Smooth muscle cell of the brain vasculature (primary cell): ENCODE measurements at regions not wholly inside any gene's neighbourhood (a gene's known extent, or its start where the extent isn't known, plus 50 kb on each side); places are given as distances from the start of the nearest gene placed in this dataset.
"Not testable (repeated sequence)": the region's sequence is repeated elsewhere in the genome, so short reads cannot be mapped to it uniquely, and the experiment has no call there.

Experiments used
- DNase-seq: peaks from one replicate; pipeline ENCODE4 v3.0.0-alpha.2; 2012; ENCODE audit warnings: low read depth, low spot score

DNA sequence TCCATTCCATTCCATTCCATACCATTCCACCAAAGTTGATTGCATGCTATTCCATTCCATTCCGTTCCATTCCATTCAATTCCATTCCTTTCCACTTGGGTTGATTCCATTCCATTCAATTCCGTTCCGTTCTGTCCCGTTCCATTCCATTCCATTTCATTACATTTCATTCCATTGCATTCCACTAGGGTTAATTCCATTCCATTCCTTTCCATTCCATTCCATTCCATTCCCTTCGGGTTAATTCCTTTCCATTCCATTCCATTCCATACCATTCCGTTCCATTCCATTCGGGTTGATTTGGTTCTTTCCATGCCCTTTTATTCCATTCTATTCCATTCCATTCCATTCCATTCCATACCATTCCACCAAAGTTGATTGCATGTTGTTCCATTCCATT, 131.9 kb downstream of the CWH43 start:
- not testable (repeated sequence) for DNase-seq

DNA sequence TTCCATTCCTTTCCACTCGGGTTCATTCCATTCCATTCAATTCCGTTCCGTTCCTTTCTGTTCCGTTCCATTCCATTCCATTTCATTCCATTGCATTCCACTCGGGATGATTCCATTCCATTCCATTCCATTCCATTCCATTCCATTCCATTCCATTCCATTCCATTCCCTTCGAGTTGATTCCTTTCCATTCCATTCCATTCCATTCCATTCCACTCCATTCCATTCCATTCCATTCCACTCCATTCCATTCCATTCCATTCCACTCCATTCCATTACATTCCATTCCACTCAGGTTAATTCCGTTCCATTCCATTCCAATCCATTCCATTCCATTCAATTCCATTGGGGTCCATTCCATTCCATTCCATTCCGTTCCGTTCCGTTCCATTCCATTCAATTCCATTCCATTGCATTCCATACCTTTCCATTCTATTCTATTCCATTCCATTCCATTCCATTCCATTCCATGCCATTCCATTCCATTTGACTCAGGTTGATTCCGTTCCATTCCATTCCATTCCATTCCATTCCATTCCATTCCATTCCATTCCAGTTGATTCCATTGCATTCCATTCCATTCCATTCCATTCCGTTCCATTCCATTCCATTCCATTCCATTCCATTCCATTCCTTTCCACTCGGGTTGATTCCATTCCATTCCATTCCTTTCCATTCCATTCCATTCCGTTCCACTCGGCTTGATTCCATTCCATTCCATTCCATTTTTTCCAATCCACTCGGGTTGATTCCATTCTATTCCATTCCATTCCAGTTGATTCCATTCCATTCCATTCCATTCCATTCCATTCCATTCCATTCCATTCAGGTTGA, 132.5 kb downstream of the CWH43 start:
- DNase-seq = not testable (repeated sequence)

DNA sequence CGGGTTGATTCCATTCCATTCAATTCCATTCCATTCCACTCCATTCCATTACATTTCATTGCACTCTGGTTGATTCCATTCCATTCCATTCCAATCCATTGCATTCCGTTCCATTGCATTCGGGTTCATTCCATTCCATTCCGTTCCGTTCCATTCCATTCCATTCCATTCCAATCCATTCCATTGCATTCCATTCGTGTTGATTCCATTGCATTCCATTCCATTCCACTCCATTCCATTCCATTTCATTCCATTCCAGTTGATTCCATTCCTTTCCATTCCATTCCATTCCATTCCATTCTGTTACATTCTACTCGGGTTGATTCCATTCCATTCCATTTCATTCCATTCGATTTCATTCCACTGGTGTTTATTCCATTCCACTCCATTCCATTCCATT, 133.3 kb downstream of the CWH43 start:
- DNase-seq = not testable (repeated sequence)

DNA sequence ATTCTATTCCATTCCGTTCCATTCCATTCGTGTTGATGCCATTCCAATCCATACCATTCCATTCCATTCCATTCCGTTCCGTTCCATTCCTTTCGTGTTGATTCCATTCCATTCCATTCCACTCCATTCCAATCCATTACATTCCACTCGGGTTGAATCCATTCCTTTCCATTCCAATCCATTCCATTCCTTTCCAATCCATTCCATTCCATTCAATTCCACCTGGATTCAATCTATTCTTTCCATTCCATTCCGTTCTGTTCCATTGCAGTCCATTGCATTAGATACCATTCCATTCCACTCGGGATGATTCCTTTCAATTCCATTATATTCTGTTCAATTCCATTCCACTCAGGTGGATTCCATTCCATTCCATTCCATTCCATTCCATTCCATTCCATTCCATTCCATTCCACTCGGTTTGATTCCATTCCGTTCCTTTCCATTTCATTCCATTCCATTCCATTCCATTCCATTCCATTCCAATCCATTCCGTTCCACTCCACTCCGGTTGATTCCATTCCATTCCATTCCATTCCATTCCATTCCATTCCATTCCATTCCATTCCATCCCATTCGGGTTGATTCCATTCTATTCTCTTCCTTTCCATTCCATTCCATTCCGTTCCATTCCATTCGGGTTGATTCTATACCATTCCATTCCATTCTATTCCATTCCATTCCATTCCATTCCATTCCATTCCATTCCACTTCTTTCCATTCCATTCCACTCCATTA, 134.1 kb downstream of the CWH43 start:
- not testable (repeated sequence) for DNase-seq

DNA sequence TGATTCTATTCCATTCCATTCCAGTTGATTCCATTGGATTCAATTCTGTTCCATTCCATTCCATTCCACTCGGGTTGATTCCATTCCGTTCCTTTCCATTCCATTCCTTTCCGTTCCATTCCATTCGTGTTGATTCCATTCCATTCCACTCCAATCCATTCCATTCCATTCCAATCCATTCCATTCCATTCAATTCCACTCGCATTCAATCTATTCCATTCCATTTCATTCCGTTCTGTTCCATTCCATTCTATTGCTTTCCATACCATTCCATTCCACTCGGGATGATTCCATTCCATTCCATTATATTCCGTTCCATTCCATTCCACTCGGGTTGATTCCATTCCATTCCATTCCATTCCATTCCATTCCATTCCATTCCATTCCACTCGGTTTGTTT, 134.7 kb downstream of the CWH43 start:
- DNase-seq = peak; percentile 31

DNA sequence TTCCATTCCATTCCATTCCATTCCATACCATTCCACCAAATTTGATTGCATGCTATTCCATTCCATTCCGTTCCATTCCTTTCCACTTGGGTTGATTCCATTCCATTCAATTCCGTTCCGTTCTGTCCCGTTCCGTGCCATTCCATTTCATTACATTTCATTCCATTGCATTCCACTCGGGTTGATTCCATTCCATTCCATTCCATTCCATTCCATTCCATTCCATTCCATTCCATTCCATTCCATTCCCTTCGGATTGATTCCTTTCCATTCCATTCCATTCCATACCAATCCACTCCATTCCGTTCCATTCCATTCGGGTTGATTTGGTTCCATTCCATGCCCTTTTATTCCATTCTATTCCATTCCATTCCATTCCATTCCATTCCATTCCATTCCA, 140.4 kb downstream of the CWH43 start:
- DNase-seq = not testable (repeated sequence)

DNA sequence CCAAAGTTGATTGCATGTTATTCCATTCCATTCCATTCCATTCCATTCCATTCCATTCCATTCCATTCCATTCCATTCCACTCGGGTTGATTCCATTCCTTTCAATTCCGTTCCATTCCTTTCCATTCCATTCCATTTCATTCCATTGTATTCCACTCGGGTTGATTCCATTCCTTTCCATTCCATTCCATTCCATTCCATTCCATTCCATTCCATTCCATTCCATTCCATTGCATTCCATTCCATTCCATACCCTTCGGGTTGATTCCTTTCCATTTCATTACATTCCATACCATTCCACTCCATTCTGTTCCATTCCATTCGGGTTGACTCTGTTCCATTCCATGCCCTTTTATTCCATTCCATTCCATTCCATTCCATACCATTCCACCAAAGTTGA, 140.8 kb downstream of the CWH43 start:
- DNase-seq = not testable (repeated sequence)

DNA sequence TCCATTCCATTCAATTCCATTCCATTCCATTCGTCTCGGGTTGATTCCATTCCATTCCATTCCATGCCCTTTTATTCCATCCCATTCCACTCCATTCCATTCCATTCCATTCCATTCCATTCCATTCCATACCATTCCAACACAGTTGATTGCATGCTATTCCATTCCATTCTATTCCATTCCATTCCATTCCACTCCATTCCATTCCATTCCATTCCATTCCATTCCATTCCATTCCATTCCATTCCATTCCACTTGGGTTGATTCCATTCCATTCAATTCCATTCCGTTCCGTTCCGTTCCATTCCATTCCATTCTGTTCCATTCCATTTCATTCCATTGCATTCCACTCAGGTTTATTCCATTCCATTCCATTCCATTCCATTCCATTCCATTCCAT, 143.3 kb downstream of the CWH43 start:
- DNase-seq = not testable (repeated sequence)

DNA sequence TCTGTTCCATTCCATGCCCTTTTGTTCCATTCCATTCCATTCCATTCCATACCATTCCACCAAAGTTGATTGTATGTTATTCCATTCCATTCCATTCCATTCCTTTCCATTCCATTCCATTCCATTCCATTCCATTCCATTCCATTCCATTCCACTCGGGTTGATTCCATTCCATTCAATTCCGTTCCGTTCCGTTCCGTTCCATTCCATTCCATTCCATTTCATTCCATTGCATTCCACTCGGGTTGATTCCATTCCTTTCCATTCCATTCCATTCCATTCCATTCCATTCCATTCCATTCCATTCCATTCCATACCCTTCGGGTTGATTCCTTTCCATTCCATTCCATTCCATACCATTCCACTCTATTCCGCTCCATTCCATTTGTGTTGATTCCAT, 143.8 kb downstream of the CWH43 start:
- not testable (repeated sequence) for DNase-seq

DNA sequence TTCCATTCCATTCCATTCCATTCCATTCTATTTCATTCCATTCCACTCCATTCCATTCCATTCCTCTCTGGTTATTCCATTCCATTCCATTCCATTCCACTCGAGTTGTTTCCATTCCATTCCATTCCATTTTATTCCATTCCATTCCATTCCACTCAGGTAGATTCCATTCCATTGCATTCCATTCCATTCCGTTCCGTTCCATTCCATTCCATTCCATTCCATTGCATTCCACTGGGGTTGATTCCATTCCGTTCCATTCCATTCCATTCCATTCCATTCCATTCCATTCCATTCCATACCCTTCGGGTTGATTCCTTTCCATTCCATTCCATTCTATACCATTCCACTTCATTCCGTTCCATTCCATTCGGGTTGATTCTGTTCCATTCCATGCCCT, 144.6 kb downstream of the CWH43 start:
- not testable (repeated sequence) for DNase-seq

DNA sequence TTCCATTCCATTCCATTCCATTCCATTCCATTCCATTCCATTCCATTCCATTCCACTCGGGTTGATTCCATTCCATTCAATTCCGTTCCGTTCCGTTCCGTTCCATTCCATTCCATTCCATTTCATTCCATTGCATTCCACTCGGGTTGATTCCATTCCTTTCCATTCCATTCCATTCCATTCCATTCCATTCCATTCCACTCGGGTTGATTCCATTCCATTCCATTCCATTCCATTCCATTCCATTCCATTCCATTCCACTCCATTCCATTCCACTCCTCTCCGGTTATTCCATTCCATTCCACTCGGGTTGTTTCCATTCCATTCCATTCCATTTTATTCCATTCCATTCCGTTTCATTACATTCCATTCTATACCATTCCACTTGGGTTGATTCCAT, 151.0 kb downstream of the CWH43 start:
- not testable (repeated sequence) for DNase-seq

DNA sequence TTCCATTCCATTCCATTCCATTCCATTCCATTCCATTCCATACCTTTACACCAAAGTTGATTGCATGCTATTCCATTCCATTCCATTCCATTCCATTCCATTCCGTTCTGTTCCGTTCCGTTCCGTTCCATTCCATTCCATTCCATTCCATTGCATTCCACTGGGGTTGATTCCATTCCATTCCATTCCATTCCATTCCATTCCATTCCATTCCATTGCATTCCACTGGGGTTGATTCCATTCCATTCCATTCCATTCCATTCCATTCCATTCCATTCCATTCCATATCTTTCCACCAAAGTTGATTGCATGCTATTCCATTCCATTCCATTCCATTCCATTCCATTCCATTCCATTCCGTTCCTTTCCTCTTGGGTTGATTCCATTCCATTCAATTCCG, 151.9 kb downstream of the CWH43 start:
- not testable (repeated sequence) for DNase-seq

DNA sequence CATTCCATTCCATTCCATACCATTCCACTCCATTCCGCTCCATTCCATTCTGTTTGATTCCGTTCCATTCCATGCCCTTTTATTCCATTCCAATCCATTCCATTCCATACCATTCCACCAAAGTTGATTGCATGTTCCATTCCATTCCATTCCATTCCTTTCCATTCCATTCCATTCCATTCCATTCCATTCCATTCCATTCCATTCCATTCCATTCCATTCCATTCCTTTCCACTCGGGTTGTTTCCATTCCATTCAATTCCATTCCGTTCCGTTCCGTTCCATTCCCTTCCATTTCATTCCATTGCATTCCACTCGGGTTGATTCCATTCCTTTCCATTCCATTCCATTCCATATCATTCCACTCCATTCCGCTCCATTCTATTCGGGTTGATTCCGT, 152.7 kb downstream of the CWH43 start:
- DNase-seq = not testable (repeated sequence)

DNA sequence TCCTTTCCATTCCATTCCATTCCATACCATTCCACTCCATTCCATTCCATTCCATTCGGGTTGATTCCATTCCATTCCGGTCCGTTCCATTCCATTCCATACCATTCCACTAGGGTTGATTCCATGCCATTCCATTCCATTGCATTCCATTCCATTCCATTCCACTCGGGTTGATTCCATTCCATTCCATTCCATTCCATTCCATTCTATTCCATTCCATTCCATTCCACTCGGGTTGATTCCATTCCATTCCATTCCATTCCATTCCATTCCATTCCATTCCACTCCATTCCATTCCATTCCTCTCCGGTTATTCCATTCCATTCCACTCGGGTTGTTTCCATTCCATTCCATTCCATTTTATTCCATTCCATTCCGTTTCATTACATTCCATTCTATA, 153.4 kb downstream of the CWH43 start:
- DNase-seq = not testable (repeated sequence)

DNA sequence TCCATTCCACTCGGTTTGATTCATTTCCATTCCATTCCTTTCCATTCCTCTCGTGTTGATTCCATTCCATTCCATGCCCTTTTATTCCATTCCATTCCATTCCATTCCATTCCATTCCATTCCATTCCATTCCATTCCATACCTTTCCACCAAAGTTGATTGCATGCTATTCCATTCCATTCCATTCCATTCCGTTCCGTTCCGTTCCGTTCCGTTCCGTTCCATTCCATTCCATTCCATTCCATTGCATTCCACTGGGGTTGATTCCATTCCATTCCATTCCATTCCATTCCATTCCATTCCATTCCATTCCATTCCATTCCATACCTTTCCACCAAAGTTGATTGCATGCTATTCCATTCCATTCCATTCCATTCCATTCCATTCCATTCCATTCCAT, 154.3 kb downstream of the CWH43 start:
- not testable (repeated sequence) for DNase-seq

DNA sequence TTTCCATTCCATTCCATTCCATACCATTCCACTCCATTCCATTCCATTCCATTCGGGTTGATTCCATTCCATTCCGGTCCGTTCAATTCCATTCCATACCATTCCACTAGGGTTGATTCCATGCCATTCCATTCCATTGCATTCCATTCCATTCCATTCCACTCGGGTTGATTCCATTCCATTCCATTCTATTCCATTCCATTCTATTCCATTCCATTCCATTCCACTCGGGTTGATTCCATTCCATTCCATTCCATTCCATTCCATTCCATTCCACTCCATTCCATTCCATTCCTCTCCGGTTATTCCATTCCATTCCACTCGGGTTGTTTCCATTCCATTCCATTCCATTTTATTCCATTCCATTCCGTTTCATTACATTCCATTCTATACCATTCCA, 155.9 kb downstream of the CWH43 start:
- not testable (repeated sequence) for DNase-seq

DNA sequence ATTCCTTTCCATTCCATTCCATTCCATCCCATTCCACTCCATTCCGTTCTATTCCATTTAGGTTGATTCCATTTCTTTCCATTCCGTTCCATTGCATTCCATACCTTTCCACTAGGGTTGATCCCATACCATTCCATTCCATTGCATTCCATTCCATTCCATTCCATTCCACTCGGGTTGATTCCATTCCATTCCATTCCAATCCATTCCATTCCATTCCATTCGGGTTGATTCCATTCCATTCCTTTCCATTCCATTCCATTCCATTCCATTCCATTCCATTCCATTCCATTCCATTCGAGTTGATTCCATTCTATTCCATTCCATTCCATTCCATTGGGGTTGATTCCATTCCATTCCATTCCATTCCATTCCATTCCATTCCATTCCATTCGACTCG, 161.1 kb downstream of the CWH43 start:
- not testable (repeated sequence) for DNase-seq

DNA sequence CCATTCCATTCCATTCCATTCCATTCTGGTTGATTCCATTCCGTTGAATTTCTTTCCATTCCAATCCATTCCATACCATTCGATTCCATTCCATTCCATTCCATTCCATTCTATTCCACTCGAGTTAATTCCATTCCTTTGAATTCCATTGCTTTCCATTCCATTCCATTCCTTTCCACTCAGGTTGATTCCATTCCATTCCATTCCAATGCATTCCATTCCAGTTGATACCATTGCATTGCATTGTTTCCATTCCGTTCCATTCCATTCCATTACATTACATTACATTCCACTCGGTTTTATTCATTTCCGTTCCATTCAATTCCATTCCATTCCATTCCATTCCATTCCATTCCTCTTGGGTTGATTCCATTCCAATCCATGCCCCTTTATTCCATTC, 161.5 kb downstream of the CWH43 start:
- not testable (repeated sequence) for DNase-seq

DNA sequence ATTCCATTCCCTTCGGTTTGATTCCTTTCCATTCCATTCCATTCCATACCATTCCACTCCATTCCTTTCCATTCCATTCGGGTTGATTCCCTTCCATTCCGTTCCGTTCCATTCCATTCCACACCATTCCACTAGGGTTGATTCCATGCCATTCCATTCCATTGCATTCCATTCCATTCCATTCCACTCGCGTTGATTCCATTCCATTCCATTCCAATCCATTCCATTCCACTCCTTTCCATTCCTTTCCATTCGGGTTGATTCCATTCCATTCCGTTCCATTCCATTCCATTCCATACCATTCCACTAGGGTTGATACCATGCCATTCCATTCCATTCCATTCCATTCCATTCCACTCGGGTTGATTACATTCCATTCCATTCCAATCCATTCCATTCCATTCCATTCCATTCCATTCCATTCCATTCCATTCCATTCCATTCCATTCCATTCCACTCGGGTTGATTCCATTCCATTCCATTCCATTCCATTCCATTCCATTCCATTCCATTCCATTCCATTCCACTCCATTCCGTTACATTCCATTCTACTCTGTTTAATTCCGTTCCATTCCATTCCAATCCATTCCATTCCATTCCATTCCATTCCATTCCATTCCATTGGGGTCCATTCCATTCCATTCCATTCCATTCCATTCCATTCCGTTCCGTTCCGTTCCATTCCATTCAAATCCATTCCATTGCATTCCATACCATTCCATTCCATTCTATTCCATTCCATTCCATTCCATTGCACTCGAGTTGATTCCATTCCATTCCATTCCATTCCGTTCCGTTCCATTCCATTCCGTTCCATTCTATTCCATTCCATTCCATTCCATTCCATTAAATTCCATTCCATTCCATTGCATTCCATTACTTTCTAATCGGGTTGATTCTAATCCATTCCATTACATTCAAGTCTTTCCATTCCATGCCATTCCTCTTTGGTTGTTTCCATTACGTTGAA, 163.2 kb downstream of the CWH43 start:
- peak; percentile 85 for DNase-seq

DNA sequence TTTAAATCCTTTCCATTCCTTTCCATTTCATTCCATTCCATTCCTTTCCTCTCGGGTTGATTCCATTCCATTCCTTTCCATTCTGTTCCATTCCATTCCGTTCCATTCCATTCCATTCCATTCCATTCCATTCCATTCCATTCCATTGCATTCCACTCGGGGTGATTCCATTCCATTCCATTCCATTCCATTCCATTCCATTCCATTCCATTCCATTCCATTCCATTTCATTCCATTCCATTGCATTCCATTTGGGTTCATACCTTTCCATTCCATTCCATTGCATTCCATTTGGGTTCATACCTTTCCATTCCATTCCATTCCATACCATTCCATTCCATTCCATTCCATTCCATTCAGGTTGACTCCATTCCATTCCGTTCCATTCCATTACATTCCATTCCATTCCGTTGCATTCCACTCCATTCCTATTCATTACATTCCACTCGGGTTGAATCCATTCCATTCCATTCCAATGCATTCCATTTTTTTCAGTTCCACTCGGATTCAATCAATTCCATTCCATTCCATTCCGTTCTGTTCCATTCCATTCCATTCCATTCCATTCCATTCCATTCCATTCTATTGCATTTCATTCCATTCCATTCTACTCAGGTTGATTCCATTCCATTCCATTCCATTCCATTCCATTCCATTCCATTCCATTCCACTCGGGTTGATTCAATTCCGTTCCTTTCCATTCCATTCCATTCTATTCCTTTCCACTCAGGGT, 164.4 kb downstream of the CWH43 start:
- not testable (repeated sequence) for DNase-seq

DNA sequence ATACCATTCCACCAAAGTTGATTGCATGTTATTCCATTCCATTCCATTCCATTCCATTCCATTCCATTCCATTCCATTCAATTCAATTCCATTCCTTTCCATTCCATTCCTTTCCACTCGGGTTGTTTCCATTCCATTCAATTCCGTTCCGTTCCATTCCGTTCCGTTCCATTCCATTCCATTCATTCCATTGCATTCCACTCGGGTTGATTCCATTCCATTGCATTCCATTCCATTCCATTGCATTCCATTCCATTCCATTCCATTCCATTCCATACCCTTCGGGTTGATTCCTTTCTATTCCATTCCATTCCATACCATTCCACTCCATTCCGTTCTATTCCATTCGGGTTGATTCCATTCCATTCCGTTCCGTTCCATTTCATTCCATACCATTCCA, 166.9 kb downstream of the CWH43 start:
- not testable (repeated sequence) for DNase-seq
